HFF-Myc (cell line): ENCODE measurements at regions not wholly inside any gene's neighbourhood (a gene's known extent, or its start where the extent isn't known, plus 50 kb on each side); places are given as distances from the start of the nearest gene placed in this dataset.

Experiments used
- DNase-seq: peaks from one replicate; pipeline ENCODE4 v3.0.0-alpha.2; 2011; ENCODE audit warnings: low read depth; ENCODE audit errors: extremely low read depth
- H3K4me3 ChIP-seq: replicated peaks from 2 replicates; pipeline ENCODE4 v1.5.1; 2011; ENCODE audit warnings: low read depth, mild to moderate bottlenecking, control low read depth, low read length
- TF ChIP-seq, protein P1 (sequence below): IDR thresholded peaks from 2 replicates; pipeline ENCODE4 v1.5.1; 2012; ENCODE audit warnings: mild to moderate bottlenecking, low read depth, low read length, control low read depth; ENCODE audit errors: missing control alignments

DNA sequence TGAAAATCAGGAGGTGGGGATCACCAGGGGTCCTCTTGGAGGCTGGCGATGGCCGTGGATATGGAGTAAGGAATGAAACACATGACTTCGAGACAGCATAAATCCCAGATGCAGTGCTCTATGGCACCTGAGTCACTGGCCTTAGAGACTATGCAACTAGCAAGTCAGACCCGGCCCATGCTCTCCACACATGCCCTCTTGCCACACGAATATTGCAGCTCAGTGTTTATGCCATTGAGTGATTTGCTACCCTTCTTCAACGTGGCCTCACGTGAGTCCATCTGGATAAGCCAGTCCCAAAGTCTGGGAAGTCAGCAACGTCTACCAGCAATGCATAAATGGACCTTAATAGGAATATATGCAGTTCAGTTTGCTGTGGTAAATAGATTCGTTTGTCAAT, 466.3 kb downstream of the CD83 start:
- DNase-seq = no peak
- TF ChIP-seq, protein P1, sequence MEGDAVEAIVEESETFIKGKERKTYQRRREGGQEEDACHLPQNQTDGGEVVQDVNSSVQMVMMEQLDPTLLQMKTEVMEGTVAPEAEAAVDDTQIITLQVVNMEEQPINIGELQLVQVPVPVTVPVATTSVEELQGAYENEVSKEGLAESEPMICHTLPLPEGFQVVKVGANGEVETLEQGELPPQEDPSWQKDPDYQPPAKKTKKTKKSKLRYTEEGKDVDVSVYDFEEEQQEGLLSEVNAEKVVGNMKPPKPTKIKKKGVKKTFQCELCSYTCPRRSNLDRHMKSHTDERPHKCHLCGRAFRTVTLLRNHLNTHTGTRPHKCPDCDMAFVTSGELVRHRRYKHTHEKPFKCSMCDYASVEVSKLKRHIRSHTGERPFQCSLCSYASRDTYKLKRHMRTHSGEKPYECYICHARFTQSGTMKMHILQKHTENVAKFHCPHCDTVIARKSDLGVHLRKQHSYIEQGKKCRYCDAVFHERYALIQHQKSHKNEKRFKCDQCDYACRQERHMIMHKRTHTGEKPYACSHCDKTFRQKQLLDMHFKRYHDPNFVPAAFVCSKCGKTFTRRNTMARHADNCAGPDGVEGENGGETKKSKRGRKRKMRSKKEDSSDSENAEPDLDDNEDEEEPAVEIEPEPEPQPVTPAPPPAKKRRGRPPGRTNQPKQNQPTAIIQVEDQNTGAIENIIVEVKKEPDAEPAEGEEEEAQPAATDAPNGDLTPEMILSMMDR = no peak
- no peak overlapping the region for H3K4me3 ChIP-seq

DNA sequence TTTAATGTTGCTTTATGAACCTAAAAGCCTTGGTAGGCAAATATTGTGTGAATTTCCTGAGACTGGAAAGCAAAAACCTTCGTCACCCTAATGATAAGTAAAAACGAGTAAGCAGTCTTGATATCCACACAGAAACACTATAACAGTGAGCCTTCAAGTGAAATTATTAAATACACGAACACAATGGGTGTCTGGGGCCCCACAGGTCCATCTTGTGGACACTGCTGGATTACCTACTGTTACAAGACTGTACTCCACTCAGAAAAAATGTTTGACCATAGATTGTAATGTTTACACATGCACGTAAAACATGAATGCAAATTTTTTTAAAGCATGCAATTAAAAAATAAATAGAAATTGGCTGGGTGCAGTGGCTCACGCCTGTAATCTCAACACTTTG, 466.9 kb downstream of the CD83 start:
- no peak for DNase-seq
- TF ChIP-seq, protein P1 = no peak
- no peak overlapping the region for H3K4me3 ChIP-seq

DNA sequence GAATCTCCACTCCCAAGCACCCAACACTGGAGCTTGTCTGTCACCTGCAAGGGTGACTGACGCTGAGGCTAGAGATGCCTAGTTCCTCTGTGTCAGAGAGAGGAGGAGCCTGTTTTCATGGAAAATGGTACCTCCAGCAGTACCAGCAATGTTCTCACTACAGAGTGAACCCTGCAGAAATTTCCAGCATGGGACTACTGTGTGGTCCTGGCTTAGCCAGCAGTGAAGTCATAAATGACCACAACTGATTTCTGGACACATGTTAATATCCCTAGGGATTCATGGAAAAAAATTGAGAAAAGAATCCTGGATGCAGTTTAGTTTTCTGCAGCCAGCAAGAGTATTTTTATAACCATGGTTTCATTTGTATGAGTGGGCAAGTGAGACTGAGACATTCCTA, 468.1 kb downstream of the CD83 start:
- H3K4me3 ChIP-seq = no peak overlapping the region

DNA sequence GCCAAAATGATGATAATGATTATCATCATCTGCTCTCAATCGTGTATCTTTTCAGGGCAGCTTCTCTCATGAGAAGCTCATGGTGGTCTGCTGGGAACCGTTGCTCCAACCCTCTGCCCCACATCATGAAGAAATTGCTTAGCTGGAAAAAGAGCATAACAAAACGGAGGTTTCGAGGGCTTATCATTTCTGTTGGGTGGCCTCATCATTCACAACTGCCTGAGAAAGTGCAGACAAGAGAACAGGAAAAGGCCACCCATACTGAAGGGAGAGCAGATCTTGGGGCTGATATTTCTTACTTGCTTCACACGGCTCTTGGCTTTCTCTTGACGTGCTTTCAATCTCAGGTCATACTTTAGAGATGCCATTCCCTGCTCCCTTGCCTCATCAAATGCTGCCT, 471.6 kb downstream of the CD83 start:
- H3K4me3 ChIP-seq = no peak overlapping the region
- TF ChIP-seq, protein P1 = no peak
- DNase-seq = no peak

More for the DNA sequence above, 468.1 kb downstream of the CD83 start:
- DNase-seq = no peak
- TF ChIP-seq, protein P1 = no peak

DNA sequence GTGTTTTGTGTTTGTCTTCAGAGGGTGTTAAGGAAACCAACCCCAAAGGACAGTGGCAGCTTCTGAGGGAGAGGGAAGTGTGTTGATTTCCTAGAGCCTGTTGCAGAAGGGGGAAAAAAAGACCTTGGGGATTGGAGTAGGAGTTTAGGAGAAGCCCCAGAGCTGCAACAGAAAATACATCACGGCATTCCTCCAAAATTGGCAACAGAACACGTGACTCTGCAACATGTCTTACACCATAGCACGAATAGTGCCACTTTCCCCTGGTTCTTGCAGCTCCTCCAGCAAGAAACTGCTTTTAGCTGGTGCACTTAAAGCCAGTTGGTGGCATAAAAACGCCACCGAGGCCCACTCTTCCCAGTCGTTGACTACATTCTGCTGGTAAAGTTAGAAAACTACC, 473.0 kb downstream of the CD83 start:
- no peak overlapping the region for H3K4me3 ChIP-seq
- TF ChIP-seq, protein P1 = no peak
- DNase-seq = no peak

DNA sequence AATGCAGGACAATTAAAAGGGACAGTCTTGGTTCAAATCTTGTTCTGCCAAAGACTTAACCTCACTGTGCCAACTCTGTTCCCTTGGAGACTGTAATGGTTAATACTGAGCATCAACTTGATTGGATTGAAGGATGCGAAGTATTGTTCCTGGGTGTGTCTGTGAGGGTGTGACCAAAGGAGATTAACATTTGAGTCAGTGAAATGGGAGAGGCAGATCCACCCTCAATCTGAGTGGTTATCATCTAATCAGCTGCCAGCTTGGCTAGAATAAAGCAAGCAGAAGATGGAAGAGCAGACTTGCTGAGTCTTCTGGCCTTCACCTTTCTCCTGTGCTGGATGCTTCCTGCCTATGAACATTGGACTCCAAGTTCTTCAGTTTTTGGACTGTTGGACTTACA, 474.4 kb downstream of the CD83 start:
- TF ChIP-seq, protein P1 = no peak
- no peak overlapping the region for H3K4me3 ChIP-seq
- DNase-seq = no peak

DNA sequence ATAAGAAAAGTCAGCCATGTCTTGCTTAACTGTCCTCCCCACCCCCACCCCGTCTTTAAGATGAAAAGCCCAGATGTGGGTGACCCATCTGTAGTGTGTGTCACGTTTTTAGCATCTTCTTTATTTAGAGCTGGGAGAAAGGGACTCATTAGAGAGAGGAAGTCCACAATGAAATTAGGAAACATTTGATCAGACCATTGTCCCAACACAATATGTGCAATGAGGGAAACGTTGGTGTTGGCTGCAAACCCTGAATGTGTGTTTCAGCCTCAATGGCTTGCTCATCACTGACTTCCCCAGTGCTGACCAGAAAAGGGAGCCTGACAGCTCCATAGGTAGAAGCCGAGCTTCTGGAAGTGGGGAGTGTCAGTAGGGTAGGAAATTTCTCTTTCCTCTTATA, 475.7 kb downstream of the CD83 start:
- DNase-seq = no peak
- no peak overlapping the region for H3K4me3 ChIP-seq
- TF ChIP-seq, protein P1 = no peak
